ENCODE measurements at regions not wholly inside any gene's neighbourhood (a gene's known extent, or its start where the extent isn't known, plus 50 kb on each side); places are given as distances from the start of the nearest gene placed in this dataset.
"Not testable (repeated sequence)": the region's sequence is repeated elsewhere in the genome, so short reads cannot be mapped to it uniquely, and the experiment has no call there.

- not testable (repeated sequence) for H3K4me3 ChIP-seq (ENCODE audit: low read length)
These were observed 136.9 kb downstream of the OTOP1 start for GRCh38 chr4:4089716-4090419.

DNA sequence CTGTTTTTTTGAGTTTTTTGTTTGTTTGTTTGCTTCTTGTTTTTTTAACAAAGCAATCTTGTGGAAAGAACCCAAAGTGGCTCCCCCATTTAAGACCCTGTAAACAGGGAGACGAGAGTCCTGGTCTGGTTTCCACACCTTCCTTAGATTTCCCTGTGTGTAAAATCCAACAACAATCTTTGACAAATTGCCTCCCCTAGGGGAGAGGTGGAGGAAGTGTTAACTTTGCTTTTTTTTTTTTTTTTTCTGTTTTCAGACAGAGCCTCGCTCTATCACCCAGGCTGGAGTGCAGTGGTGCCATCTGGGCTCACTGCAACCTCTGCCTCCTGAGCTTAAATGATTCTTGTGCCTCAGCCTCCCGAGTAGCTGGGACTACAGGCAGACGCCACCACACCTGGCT is 136.0 kb downstream of the OTOP1 start:
- not testable (repeated sequence) for H3K4me3 ChIP-seq (ENCODE audit: low read length)

- not testable (repeated sequence) for H3K4me3 ChIP-seq (ENCODE audit: low read length)
These were observed 134.6 kb downstream of the OTOP1 start for GRCh38 chr4:4092159-4092558.

- H3K4me3 ChIP-seq (ENCODE audit: low read length) = not testable (repeated sequence)
These were observed 127.1 kb downstream of the OTOP1 start for GRCh38 chr4:4099610-4100009.

GRCh38 chr4:4106923-4107322 is 119.8 kb downstream of the OTOP1 start:
- not testable (repeated sequence) for H3K4me3 ChIP-seq (ENCODE audit: low read length)

- H3K4me3 ChIP-seq (ENCODE audit: low read length) = peak overlapping the region; percentile 13; the same call in 1 of the 2 replicates
These were observed 119.2 kb downstream of the OTOP1 start for GRCh38 chr4:4107411-4108107.

DNA sequence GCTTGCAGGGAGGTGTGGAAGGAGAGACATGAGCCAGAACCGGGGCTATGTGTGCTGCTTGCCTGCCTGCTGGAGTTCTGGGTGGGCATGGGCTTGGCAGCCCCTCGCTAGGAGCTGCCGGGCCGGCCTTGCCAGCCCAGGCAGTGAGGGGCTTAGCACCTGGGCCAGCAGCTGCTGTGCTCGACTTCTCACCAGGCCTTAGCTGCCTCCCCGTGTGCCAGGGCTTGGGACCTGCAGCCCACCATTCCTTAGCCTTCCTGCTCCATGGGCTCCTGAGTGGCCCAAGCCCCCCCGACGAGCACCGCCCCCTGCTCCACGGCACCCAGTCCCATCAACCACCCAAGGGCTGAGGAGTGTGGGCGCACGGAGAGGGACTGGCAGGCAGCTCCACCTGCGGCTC is 111.3 kb downstream of the OTOP1 start:
- not testable (repeated sequence) for H3K4me3 ChIP-seq (ENCODE audit: low read length)

- H3K4me3 ChIP-seq (ENCODE audit: low read length) = not testable (repeated sequence)
These were observed 109.8 kb downstream of the OTOP1 start for GRCh38 chr4:4116901-4117300.

DNA sequence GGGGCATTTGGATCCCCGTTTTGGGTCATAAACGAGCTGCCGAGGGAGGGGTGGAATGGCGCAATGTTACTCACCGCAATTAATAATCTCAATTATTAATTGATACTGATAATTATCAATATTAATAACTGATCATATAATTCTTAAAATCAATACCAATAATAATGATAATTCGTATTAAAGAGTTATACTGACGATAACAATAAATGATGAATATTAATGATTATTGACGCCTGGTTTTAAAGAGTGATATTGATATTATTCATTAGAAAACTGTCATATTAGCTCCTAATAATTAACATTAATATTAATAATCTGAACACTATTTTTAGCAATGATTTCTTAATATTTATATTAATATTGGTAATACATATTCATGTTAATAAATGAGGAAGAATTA is 92.4 kb downstream of the OTOP1 start:
- not testable (repeated sequence) for H3K4me3 ChIP-seq (ENCODE audit: low read length)

- not testable (repeated sequence) for H3K4me3 ChIP-seq (ENCODE audit: low read length)
These were observed 90.1 kb downstream of the OTOP1 start for GRCh38 chr4:4136621-4137020.

Data from GM08714 (cell line).